ENCODE measurements at regions not wholly inside any gene's neighbourhood (a gene's known extent, or its start where the extent isn't known, plus 50 kb on each side); places are given as distances from the start of the nearest gene placed in this dataset.

GRCh38 chr16:9603316-9603715 lies 511.9 kb downstream of the HAPSTR1 start (continued):
- TF ChIP-seq TOX (CRISPR knock-in tag; IDR thresholded peaks at IDR 0.05; ENCODE audit: borderline replicate concordance), result no peak
- TF ChIP-seq OSR1 (CRISPR knock-in tag; IDR thresholded peaks at IDR 0.05), result no peak
- no peak for TF ChIP-seq ISL1 (CRISPR knock-in tag; IDR thresholded peaks at IDR 0.05)
- TF ChIP-seq BACH2 (CRISPR knock-in tag; IDR thresholded peaks at IDR 0.05; ENCODE audit: borderline replicate concordance), result no peak
- TF ChIP-seq ZNF8 (CRISPR knock-in tag; IDR thresholded peaks at IDR 0.05), result no peak

DNA sequence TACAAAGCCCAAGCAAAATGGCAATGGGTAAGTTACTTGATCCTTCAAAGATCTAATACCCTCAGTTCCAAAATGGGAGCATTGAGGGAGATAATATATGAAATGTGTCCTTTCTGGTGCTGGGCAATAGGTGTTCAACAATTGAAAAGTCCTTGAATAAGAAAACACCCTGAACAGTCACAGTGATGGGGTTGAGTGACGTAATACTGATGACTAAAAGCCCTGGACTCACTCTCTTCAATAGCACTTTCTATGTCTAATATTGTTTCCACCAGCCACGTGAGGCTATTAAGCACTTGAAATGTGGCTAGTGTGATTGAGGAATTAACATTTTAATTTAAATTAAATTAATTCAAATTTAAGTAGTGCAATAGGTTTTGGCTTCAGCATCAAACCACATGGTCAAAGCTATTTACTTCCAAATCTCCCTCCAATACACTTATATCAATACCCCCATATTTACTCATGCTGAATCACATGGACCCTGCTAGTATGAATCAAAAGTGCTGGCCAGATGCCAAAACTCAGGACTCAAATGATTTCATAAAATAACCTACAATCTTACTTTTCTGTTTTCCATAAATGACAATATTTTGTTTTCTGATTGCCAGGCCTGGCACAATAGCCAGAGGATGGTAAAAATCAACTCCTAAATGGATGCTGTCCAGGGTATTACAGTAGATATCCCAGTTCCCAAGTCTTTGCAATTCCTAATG lies 516.2 kb downstream of the HAPSTR1 start:
- no peak for TF ChIP-seq RARB (CRISPR knock-in tag; IDR thresholded peaks at IDR 0.05)
- TF ChIP-seq, protein P1, sequence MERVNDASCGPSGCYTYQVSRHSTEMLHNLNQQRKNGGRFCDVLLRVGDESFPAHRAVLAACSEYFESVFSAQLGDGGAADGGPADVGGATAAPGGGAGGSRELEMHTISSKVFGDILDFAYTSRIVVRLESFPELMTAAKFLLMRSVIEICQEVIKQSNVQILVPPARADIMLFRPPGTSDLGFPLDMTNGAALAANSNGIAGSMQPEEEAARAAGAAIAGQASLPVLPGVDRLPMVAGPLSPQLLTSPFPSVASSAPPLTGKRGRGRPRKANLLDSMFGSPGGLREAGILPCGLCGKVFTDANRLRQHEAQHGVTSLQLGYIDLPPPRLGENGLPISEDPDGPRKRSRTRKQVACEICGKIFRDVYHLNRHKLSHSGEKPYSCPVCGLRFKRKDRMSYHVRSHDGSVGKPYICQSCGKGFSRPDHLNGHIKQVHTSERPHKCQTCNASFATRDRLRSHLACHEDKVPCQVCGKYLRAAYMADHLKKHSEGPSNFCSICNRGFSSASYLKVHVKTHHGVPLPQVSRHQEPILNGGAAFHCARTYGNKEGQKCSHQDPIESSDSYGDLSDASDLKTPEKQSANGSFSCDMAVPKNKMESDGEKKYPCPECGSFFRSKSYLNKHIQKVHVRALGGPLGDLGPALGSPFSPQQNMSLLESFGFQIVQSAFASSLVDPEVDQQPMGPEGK (CRISPR knock-in tag; IDR thresholded peaks at IDR 0.05; ENCODE audit: borderline replicate concordance), result no peak
- no peak for TF ChIP-seq ISL1 (CRISPR knock-in tag; IDR thresholded peaks at IDR 0.05)
- TF ChIP-seq OSR1 (CRISPR knock-in tag; IDR thresholded peaks at IDR 0.05), result no peak
- no peak for TF ChIP-seq SNAI2 (CRISPR knock-in tag; IDR thresholded peaks at IDR 0.05)
- no peak for TF ChIP-seq ZC3H10 (CRISPR knock-in tag; IDR thresholded peaks at IDR 0.05)
- TF ChIP-seq CSRNP3 (CRISPR knock-in tag; IDR thresholded peaks at IDR 0.05), result no peak
- TF ChIP-seq ZFP3 (CRISPR knock-in tag; IDR thresholded peaks at IDR 0.05), result no peak
- no peak for TF ChIP-seq TCF4 (CRISPR knock-in tag; IDR thresholded peaks at IDR 0.05; ENCODE audit: borderline replicate concordance)
- no peak for TF ChIP-seq CREB5 (CRISPR knock-in tag; IDR thresholded peaks at IDR 0.05; ENCODE audit: low read depth)
- TF ChIP-seq CSDC2 (CRISPR knock-in tag; IDR thresholded peaks at IDR 0.05), result no peak
- TF ChIP-seq, protein P2, sequence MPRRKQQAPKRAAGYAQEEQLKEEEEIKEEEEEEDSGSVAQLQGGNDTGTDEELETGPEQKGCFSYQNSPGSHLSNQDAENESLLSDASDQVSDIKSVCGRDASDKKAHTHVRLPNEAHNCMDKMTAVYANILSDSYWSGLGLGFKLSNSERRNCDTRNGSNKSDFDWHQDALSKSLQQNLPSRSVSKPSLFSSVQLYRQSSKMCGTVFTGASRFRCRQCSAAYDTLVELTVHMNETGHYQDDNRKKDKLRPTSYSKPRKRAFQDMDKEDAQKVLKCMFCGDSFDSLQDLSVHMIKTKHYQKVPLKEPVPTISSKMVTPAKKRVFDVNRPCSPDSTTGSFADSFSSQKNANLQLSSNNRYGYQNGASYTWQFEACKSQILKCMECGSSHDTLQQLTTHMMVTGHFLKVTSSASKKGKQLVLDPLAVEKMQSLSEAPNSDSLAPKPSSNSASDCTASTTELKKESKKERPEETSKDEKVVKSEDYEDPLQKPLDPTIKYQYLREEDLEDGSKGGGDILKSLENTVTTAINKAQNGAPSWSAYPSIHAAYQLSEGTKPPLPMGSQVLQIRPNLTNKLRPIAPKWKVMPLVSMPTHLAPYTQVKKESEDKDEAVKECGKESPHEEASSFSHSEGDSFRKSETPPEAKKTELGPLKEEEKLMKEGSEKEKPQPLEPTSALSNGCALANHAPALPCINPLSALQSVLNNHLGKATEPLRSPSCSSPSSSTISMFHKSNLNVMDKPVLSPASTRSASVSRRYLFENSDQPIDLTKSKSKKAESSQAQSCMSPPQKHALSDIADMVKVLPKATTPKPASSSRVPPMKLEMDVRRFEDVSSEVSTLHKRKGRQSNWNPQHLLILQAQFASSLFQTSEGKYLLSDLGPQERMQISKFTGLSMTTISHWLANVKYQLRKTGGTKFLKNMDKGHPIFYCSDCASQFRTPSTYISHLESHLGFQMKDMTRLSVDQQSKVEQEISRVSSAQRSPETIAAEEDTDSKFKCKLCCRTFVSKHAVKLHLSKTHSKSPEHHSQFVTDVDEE (CRISPR knock-in tag; IDR thresholded peaks at IDR 0.05), result no peak
- TF ChIP-seq ZNF565 (CRISPR knock-in tag; conservative IDR thresholded peaks at IDR 0.05; ENCODE audit: low read depth), result no peak
- no peak for TF ChIP-seq ESRRG (CRISPR knock-in tag; IDR thresholded peaks at IDR 0.05)
- TF ChIP-seq BACH2 (CRISPR knock-in tag; IDR thresholded peaks at IDR 0.05; ENCODE audit: borderline replicate concordance), result no peak
- no peak for TF ChIP-seq ZNF8 (CRISPR knock-in tag; IDR thresholded peaks at IDR 0.05)
- no peak for TF ChIP-seq PPARA (CRISPR knock-in tag; IDR thresholded peaks at IDR 0.05; ENCODE audit: borderline replicate concordance)
- no peak for TF ChIP-seq ZNF70 (CRISPR knock-in tag; IDR thresholded peaks at IDR 0.05)
- no peak for ATAC-seq

GRCh38 chr16:9610727-9611126 lies 519.3 kb downstream of the HAPSTR1 start:
- no peak for TF ChIP-seq CSRNP3 (CRISPR knock-in tag; IDR thresholded peaks at IDR 0.05)
- TF ChIP-seq CSDC2 (CRISPR knock-in tag; IDR thresholded peaks at IDR 0.05), result no peak
- ATAC-seq, result no peak

GRCh38 chr16:9612267-9612666 lies 520.8 kb downstream of the HAPSTR1 start:
- no peak for TF ChIP-seq POU6F1 (CRISPR knock-in tag; IDR thresholded peaks at IDR 0.05; ENCODE audit: borderline replicate concordance, low read depth)
- no peak for TF ChIP-seq PPARA (CRISPR knock-in tag; IDR thresholded peaks at IDR 0.05; ENCODE audit: borderline replicate concordance)
- no peak for TF ChIP-seq CREB5 (CRISPR knock-in tag; IDR thresholded peaks at IDR 0.05; ENCODE audit: low read depth)
- no peak for TF ChIP-seq OSR1 (CRISPR knock-in tag; IDR thresholded peaks at IDR 0.05)
- no peak for ATAC-seq

All from SK-N-SH treated with all-trans-retinoic acid at 6 μM for 48 hours (cell line).